HG03558 (cell line): ENCODE measurements at regions not wholly inside any gene's neighbourhood (a gene's known extent, or its start where the extent isn't known, plus 50 kb on each side); places are given as distances from the start of the nearest gene placed in this dataset.
"Not testable (repeated sequence)": the region's sequence is repeated elsewhere in the genome, so short reads cannot be mapped to it uniquely, and the experiment has no call there.

Experiments
- ATAC-seq: cut with Tn5 transposase; IDR thresholded peaks from one replicate; pipeline ENCODE4 v1.9.1; 2021; ENCODE audit warnings: moderate number of reproducible peaks; ENCODE audit not compliant: unreplicated experiment; ENCODE audit errors: extremely low read depth

- ATAC-seq = no peak
Observed at GRCh38 chr12:31215518-31216232, 110.3 kb downstream of the SINHCAF start.

- no peak for ATAC-seq
Observed at GRCh38 chr12:31216479-31216878, 109.5 kb downstream of the SINHCAF start.

GRCh38 chr12:31217356-31218130 is 108.4 kb downstream of the SINHCAF start:
- no peak for ATAC-seq

GRCh38 chr12:31218203-31219025 is 107.5 kb downstream of the SINHCAF start:
- ATAC-seq = no peak

GRCh38 chr12:31219521-31219920 is 106.4 kb downstream of the SINHCAF start:
- ATAC-seq = no peak

- ATAC-seq = no peak
Observed at GRCh38 chr12:31220061-31220460, 105.9 kb downstream of the SINHCAF start.

GRCh38 chr12:31220633-31221550 is 105.1 kb downstream of the SINHCAF start:
- no peak for ATAC-seq

GRCh38 chr12:31221551-31221945 is 104.4 kb downstream of the SINHCAF start:
- ATAC-seq = no peak

GRCh38 chr12:31222620-31223222 is 103.2 kb downstream of the SINHCAF start:
- ATAC-seq = no peak

- ATAC-seq = not testable (repeated sequence)
Observed at GRCh38 chr12:31223640-31224039, 102.3 kb downstream of the SINHCAF start.

GRCh38 chr12:31224768-31225448 is 101.0 kb downstream of the SINHCAF start:
- ATAC-seq = no peak

GRCh38 chr12:31225656-31226535 is 100.1 kb downstream of the SINHCAF start:
- no peak for ATAC-seq

- no peak for ATAC-seq
Observed at GRCh38 chr12:31226639-31227038, 99.3 kb downstream of the SINHCAF start.

- no peak for ATAC-seq
Observed at GRCh38 chr12:31227401-31227981, 98.5 kb downstream of the SINHCAF start.

GRCh38 chr12:31228811-31229792 is 96.8 kb downstream of the SINHCAF start:
- ATAC-seq = no peak

- ATAC-seq = no peak
Observed at GRCh38 chr12:31230004-31230403, 95.9 kb downstream of the SINHCAF start.
